ENCODE measurements at regions not wholly inside any gene's neighbourhood (a gene's known extent, or its start where the extent isn't known, plus 50 kb on each side); places are given as distances from the start of the nearest gene placed in this dataset.

DNA sequence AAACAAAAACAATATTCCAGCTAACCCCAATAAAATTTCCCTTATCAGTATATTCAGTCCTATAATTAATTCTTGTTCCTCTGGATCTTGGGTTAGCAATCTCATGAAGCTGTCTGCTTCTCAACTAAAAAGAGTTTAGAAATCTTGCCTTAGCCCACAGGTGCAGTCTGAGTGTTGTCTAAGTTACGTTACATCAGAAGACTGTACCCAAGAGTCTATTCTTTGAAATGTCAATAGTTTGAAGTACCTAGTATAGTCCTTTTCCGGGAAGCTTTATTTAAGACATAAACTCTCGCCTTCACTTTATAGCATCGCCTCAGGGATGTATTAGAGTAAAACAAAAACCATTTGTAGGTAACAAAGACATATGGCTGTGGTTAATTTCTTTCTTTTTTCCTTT lies 465.1 kb downstream of the FUT8 start:
- no peak for DNase-seq (ENCODE audit: low read depth)

DNA sequence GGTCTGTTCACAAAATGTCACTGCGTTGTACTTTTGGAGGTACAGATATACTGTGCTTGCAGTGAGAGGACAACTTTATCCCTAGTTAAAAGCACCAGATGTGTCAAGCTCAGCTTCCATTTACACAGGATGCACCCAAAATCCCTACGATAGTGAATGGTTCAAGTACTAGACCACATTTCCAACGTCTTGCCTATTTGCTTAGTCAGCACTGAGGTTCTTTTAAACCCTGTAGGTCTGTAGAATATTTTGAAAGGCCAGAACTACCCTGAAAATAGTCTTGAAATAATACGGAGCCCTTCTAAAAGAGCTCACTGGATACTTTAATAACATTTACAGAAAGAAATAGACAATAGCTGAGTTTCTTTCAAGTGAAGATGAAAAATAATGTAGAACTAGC lies 466.1 kb downstream of the FUT8 start:
- no peak for DNase-seq (ENCODE audit: low read depth)

DNA sequence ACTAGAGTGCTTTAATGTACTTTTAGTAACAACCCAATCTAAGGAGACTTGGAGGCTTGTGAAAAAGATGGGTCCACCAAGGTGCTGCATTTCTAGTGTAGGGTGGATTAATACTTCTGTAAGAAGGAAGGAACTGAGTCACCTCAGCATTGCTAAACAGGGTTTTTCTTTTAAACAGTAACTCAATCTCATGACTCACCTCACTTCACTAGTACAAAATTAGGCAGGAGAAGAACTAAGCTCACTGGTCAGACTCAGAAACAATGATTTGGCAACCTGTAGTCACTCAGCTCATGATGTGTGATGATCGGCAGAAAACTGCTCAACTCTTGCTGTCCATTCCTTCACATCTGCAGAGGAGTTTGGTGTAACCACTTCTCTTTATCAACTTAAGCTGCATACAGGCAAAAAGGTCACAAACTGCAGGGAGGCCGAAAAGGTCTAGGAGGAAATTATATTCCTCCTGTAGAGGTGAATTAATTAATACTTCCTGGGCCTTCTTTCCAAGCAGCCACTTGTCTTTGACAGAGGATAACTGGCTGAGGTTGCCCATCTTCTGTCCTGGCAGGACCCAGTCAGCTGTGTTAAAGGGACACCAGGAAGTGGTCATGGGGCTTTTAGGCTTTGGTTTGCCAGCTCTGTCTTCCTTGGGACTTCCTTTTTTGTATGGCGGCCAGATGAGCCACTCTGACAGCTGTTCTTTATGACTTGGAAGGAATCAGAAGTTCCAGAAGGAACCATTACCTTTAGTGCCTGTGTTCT lies 466.9 kb downstream of the FUT8 start:
- DNase-seq (ENCODE audit: low read depth), result peak; percentile 69

DNA sequence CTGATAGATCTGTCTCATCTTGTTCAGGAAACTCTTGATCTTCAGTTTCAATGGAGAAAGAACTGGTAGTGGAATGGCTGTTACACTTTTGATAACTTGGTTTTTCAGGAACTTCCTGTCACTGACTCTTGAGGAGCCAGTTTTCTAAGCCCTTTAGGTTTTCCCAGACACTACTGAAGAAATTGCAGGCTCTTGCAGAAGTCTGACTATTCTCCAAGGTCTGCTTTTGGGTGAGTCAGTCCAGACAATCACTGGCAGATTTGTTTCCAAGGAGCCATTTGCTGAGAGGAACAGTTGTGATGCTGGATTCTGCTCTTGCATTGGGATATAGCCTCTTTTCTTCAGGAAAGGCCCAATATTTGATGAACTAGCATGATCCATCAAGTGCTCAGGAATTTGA lies 468.0 kb downstream of the FUT8 start:
- no peak for DNase-seq (ENCODE audit: low read depth)

DNA sequence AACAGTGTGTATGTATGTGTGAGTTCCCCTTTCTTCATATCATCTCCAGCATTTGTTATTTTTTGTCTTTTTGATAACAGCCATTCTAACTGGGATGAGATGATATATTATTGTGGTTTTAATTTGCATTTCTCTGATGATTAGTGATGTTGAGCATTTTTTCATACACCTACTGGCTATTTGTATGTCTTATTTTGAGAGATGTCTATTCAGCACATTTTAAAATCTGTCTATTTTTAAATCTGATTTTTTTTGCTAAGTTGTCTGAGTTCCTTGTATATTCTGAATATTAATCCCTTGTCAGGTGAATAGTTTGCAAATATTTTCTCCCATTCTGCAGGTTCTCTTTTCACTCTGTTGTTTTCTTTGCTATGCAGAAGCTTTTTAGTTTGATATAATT lies 469.1 kb downstream of the FUT8 start:
- no peak for DNase-seq (ENCODE audit: low read depth)

DNA sequence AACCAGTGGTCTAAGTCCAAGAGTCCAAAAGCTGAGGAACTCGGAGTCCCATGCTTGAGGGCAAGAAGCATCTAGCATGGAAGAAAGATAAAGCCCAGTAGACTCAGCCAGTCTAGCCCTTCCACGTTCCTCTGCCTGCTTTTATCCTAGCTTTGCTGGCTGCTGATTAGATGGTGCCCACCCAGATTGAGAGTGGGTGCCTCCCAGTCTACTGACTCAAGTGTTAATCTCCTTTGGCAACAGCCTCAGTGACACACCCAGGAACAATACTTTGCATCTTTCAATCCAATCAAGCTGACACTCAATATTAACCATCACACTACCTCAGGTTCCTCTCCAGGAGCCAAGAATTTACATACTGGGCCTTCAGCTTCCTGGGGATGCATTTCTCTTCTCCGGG lies 476.1 kb downstream of the FUT8 start:
- no peak for DNase-seq (ENCODE audit: low read depth)

DNA sequence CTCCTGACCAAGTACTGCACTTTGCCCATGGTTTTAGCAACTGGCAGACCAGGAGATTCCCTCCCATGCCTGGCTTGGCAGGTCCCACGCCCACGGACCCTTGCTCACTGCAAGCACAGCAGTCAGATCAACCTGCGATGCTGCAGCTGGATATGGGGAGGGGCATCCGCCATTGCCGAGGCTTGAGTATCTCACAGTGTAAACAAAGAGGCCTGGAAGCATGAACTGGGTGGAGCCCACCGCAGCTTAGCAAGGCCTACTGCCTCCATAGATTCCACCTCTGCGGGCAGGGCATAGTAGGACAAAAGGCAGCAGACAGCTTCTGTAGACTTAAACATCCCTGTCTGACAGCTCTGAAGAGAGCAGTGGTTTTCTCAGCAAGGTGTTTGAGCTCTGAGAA lies 479.8 kb downstream of the FUT8 start:
- DNase-seq (ENCODE audit: low read depth), result no peak

DNA sequence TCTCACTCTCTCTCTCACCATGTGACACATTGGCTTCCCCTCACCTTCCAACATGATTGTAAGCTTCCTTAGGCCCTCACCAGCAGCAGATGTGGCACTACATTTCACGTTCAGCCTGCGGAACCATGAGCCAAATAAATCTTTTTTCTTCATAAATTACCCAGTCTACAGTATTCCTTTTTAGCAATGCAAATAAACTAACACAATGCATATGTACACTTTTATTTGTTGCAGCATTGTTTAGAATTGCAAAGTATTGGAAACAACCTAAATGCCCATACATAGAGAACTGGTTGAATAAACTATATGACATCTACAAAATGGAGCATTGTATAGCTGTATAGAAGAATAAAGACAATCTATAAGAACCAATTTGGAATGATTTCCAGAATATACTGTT lies 487.6 kb downstream of the FUT8 start:
- no peak for DNase-seq (ENCODE audit: low read depth)

DNA sequence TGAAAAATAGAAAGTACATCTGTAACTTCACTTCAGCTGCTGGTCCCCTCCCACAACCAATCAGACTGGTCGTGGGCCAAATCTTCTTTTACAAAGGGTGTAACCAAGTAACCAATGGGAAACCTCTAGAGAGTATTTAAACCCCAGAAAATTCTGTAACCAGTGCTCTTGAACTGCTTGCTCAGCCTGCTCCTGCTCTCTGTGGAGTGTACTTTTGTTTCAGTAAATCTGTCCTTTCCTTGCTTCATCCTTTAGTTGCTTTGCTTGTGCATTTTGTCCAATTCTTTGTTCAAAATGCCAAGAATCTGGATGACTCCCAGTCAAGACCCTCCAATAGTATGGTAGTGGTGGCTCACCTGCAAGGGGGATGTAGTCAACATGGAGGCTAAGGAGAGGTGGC lies 489.1 kb downstream of the FUT8 start:
- DNase-seq (ENCODE audit: low read depth), result no peak

DNA sequence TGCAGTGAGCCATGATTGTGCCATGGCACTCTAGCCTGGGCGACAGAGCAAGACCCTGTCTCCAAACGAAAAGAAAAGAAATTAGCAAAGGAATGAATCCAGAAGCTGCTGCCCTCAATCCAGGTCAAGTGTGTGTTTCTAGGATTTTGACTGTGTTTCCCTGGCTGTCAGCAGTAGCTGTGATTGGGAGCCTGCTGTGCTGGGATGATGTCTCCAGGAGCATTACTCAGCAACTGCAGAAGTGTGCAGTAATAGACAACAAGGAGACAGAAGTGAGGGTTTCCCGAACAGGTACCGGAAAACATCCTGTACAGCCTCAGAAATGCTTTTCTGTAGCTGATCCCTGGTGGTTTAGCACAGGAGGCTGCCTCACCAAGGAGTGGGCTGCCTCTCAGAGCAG lies 492.5 kb downstream of the FUT8 start:
- DNase-seq (ENCODE audit: low read depth), result no peak

DNA sequence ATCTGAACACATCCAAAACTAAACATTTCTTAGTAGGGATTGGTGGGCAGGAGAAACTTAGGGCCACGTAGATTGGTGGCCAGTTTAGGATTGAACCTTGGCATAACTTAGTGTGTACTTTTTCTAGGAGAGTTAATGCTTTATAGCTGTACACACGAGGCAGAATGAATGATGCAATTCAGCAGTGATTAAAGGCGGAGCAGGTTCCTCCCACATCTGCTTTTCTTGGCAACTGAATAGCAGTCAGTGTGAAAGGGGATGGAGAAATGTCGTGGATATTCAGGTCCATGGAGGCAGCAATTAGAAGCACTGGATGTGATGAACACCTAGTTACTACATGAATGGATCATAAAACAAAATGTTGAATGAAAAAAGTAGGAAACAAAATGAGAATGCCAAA lies 493.8 kb downstream of the FUT8 start:
- DNase-seq (ENCODE audit: low read depth), result no peak

DNA sequence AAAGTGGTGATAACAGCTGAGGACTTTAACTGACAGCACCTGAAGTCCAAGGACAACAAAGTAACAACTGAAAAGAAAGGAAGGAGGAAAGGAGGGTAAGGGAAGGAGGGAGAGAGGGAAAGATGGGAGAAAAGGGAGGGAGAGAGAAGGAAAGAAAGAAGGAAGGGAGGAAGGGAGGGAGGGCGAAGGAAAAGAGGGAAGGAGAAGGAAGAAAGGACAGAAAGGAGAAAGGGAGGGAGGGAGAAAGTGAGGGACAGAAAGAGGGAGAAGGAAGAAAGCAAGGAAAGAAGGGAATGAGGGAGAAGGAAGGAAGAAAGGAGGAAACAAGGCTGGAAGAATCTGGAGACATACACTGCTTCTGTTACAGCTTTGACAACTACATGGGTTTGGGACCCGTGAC lies 494.4 kb downstream of the FUT8 start:
- no peak for DNase-seq (ENCODE audit: low read depth)

DNA sequence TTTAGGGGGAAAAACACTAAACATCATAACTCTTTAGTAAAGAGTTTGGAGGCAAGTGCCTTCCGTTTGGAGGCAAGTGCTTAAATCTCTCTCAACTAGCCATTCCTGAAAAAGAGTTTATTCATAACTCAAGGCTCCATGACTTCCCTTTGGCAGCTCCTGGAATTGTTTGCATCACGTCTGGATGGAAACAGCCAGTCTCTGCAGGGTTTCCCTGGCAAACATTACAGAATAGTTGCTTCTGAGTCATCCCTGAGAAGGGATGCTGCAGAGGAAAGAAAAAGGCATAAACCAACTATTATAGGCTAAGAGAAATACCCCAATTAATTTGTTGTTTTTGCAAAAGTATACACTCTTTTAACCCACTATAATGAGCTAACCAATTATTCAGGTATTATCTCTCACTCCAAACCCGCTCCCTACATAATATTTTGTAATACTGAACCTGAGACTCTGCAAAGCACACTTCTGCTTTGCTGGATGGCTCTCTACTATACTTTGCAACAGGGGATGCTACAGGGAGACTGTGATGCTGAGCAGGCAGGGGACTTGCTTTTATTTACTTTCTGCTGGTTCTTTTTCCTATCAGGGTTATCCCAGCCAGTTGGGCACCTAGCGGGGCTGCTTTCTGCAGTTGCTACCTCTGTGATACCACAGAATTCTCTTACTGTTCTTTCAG lies 497.7 kb downstream of the FUT8 start:
- peak; percentile 8 for DNase-seq (ENCODE audit: low read depth)

DNA sequence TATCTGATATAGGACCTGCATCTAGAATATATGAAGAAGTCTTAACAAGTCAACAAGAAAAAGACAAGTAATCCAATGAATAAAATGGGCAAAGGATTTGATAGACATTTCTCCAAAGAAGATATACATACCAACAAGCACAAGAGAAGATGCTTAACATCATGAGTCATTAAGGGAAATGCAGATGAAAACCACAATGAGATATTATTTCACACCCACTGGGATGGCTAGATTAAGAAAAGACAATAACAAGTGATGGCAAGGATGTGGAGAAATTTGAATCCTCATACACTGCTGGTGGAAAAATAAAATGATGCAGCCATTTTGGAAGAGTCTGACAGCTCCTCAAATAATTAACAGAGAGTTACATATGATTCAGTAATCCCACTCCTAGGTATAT lies 502.6 kb downstream of the FUT8 start:
- DNase-seq (ENCODE audit: low read depth), result no peak

DNA sequence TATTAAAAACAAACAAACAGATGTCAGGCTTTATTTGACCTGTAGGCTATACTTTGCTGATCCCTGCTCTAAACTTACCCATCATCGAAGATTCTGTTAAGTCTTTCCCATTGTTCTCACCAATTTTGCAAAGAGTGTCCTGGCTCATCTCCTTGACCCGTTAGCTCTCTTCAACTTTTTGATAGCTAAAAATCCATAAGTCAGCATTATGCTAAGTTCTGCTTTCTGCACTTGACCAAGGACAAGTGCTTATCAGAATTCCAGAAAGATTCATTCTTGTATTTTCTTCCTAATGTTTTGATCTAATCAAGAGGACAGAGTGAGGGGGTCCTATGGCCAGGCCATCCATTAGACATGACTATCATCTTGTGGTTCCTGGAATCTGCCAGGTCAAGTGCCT lies 503.5 kb downstream of the FUT8 start:
- DNase-seq (ENCODE audit: low read depth), result no peak

DNA sequence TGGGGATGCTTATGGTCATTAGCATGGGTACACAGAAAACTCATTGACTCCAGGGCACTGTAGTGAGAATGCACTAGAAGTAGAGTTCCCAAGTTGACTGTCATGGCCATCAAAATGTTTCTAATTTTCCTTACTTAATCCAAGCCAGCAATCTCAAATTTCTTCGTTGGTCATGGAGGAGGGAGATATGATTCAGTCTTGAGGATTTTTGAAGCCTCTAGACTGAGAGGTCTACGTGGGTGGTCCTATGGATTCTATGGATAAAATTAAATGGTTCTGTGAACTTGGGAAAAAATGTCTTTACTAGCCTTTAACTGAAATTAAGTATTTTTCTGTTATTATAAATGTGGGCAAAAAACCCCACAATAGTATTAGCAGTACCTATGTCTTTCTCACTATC lies 508.5 kb downstream of the FUT8 start:
- no peak for DNase-seq (ENCODE audit: low read depth)

DNA sequence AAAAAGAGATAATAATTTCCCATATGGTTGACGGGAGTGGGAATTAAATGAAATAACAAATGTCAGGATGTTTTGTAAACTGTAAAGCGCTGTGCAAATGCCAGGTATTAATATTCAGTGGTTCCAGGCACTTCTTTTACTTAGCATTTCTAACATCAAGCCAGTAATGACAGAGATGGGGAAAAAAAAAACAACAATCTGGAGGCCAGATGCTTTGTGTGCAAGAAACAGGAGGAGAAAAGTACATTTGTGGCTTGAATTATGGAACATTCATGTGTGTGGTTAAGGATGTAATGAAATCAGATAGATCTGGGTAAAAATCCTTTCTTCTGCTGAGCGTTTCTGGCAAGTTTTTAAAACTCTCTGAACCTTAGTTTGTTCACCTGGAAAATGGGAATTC lies 509.6 kb downstream of the FUT8 start:
- no peak for DNase-seq (ENCODE audit: low read depth)

DNA sequence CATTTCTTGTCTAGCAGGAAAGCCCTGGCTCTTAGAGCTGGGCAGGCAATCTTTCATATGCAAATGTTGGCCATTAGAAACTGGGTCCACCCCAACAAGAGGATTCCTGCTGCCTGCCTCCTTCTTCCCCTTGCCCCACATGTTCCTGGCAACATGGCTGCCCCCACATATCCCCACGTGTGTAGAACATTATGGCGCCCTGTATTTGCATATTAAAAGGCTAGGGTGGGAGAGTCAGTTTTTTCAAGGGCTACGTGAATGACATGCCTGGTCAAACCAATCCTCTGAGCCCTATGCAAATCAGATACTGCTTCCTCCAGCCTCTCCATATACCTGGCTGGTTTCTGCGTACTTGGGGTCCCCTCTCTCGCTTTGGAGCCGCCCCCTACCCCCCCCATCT lies 514.0 kb downstream of the FUT8 start:
- no peak for DNase-seq (ENCODE audit: low read depth)

DNA sequence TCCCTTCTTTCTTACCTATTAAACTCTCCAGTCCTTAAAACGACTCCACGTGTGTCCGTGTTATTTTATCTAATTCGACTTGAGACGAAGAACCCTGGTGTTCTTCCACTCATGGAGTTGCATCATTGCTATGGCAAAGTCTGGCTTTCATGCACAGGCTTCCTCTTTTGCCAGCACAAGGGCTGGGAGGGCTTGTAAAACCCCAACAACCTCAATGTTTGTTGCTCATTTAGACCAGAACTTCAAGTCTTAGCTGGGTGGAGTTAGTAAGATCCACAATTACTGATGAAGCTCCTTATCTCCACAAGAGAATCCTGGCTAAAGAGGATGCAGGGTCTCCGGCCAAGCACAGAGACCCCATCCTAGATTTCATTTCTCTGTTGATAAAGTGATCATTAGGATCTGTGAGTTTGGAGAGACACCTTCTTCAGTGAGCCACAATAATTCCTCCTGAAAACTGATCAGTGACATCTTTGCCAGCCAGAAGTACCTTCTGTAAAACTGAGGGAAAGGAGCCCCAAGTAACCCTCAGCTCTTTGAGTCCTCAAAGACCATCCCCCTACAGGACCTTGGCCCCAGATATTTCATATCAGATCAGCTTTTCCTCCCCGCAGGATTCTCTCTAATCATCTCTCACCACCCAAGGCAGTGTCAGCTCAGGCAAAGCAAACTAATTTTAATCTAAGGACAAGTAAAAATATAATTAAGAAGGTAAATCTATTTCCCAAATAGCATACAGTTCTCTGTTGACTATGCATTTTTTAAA lies 514.6 kb downstream of the FUT8 start:
- no peak for DNase-seq (ENCODE audit: low read depth)

DNA sequence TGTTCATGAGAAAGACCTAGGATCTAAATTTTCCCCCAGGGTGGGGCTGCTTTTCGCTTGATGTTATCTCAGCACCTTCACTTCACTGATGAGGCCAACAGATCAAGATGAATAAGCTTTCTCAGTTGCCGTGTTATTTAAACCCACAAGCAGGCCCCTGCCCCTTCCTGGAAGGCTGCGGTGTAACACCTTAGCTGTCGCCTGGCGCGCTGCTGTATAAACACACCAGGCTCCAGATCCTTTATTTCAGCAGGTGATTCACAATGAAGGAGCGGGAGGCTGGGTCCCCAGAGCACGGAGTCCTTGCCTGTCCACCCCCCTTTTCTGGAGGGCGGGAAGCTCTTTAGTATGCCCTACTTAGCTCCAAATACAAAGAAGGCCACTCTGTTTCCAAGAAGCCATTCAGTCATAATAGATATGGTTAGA lies 515.4 kb downstream of the FUT8 start:
- no peak for DNase-seq (ENCODE audit: low read depth)

DNA sequence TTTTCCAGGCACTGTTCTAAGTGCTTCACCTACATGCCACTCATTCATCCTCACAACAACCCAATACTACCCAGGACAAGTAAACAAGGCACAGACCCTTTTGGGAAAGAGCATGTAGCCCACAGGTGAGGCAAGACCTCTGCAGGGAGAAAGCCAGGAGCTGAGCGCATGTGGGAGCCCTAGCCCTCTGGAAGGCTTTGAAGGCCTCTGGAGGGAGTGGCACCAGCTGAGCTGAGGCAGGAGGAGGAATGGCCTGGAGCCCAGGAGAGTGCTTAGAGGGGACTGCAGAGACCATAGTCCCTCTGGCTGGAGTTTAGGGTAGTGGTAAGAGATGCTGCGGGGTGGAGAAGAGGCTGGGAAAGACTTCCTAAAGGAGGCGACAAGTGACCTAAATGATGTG lies 516.5 kb downstream of the FUT8 start:
- no peak for DNase-seq (ENCODE audit: low read depth)

DNA sequence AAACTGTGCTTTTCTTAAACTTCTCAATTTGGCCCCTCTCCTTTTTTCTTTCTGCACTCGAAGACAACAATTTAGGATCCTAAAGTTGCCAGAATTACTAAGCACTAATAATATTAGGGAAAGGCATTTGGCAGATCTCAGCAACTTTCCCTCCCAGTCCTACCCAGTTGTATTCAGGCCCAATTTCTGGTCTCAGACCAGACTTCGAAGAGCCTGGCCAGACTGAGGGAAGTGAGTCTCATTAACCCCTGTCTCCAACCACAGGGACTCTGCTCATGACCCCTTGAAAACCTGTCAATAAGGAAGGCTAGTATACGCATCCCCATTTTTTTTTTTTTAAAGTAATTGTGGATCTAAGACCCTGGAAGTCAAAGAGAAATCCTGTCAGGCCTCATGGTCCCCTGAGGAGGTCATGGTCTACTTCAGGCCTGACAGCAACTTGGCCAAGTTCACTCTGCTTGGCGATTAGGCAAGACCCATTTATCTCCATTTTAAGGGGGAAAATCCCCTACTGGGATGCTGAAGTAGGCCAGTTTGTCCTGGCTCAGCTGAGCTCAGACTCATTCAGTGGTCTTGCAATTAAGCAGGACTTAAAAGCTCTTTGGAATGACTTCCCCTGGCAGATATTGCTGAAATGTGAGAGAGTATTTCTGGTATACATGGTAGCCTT lies 521.0 kb downstream of the FUT8 start:
- DNase-seq (ENCODE audit: low read depth), result no peak

DNA sequence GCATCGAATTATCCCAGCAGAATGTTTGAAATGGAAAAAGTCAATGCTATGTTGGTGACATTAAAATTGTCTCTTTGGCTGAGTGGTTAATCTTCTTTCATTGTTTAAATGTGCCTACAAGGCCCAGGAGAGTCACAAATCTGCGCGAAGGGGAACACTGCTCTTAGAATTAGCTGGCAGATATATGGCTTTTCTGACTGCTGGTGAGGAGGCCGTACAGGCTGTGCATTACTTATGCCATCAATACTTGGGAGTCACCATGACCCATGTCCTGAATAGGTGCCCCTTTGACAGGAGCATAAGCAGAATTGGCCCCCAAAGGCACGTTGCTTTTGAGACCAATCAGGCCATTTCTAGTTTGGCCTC lies 521.5 kb downstream of the FUT8 start:
- DNase-seq (ENCODE audit: low read depth), result no peak
